KMS-11 (cell line): ENCODE measurements at regions not wholly inside any gene's neighbourhood (a gene's known extent, or its start where the extent isn't known, plus 50 kb on each side); places are given as distances from the start of the nearest gene placed in this dataset.
"Not testable (repeated sequence)": the region's sequence is repeated elsewhere in the genome, so short reads cannot be mapped to it uniquely, and the experiment has no call there.

Source experiments
- H2AFZ ChIP-seq: fragments of 200-600 bp; sonication (generic); 2 replicates; pipeline ENCODE4 v1.6.1; 2016; ENCODE audit warnings: antibody characterized with exemption, mixed run types, low read depth
- H3K27ac ChIP-seq: fragments of 200-600 bp; sonication (generic); 2 replicates; pipeline ENCODE4 v1.6.1; 2016; ENCODE audit warnings: mild to moderate bottlenecking, mixed run types
- H3K27me3 ChIP-seq: fragments of 200-600 bp; sonication (generic); 2 replicates; pipeline ENCODE4 v1.6.1; 2017; ENCODE audit warnings: mild to moderate bottlenecking, low read depth, mixed run types, moderate library complexity; ENCODE audit not compliant: insufficient read depth
- H3K36me3 ChIP-seq: fragments of 200-600 bp; sonication (generic); 2 replicates; pipeline ENCODE4 v1.6.1; 2017; ENCODE audit warnings: mild to moderate bottlenecking, mixed run types; ENCODE audit not compliant: insufficient read depth
- H3K4me1 ChIP-seq: fragments of 200-600 bp; sonication (generic); 2 replicates; pipeline ENCODE4 v1.6.1; 2016; ENCODE audit warnings: mild to moderate bottlenecking, low read depth, mixed run types; ENCODE audit not compliant: poor library complexity, severe bottlenecking
- H3K4me2 ChIP-seq: fragments of 200-600 bp; sonication (generic); 2 replicates; pipeline ENCODE4 v1.7.0; 2016; ENCODE audit warnings: mild to moderate bottlenecking, mixed run types
- H3K4me3 ChIP-seq: fragments of 200-600 bp; sonication (generic); IDR thresholded peaks from 2 replicates; pipeline ENCODE4 v1.6.1; 2017; ENCODE audit warnings: low read depth, low read length, mixed read lengths; ENCODE audit not compliant: insufficient read depth
- H3K79me2 ChIP-seq: fragments of 200-600 bp; sonication (generic); 2 replicates; pipeline ENCODE4 v1.6.1; 2016; ENCODE audit warnings: low read depth, mixed run types; ENCODE audit not compliant: insufficient read depth
- H3K9ac ChIP-seq: fragments of 200-600 bp; sonication (generic); 2 replicates; pipeline ENCODE4 v1.6.1; 2016; ENCODE audit warnings: mild to moderate bottlenecking, mixed run types
- H4K20me1 ChIP-seq: fragments of 200-600 bp; sonication (generic); 2 replicates; pipeline ENCODE4 v1.6.1; 2016; ENCODE audit warnings: mild to moderate bottlenecking, mixed run types; ENCODE audit not compliant: insufficient read depth

GRCh38 chr6:60473805-60474204, 1812.2 kb downstream of the KHDRBS2 start:
- not testable (repeated sequence) for H2AFZ ChIP-seq, H3K36me3 ChIP-seq, H3K27ac ChIP-seq, H3K9ac ChIP-seq, H4K20me1 ChIP-seq, H3K79me2 ChIP-seq, H3K27me3 ChIP-seq, H3K4me1 ChIP-seq, H3K4me2 ChIP-seq, H3K4me3 ChIP-seq

GRCh38 chr6:60471426-60471825, 1814.6 kb downstream of the KHDRBS2 start:
- not testable (repeated sequence) for H3K27me3 ChIP-seq, H2AFZ ChIP-seq, H3K36me3 ChIP-seq, H3K4me1 ChIP-seq, H3K79me2 ChIP-seq, H4K20me1 ChIP-seq, H3K9ac ChIP-seq, H3K4me3 ChIP-seq, H3K27ac ChIP-seq, H3K4me2 ChIP-seq

GRCh38 chr6:60450428-60450827, 1835.6 kb downstream of the KHDRBS2 start:
- not testable (repeated sequence) for H3K4me2 ChIP-seq, H3K27me3 ChIP-seq, H4K20me1 ChIP-seq, H3K4me3 ChIP-seq, H3K9ac ChIP-seq, H3K27ac ChIP-seq, H3K4me1 ChIP-seq, H2AFZ ChIP-seq, H3K79me2 ChIP-seq, H3K36me3 ChIP-seq

GRCh38 chr6:60444532-60444931, 1841.5 kb downstream of the KHDRBS2 start:
- H3K4me1 ChIP-seq = not testable (repeated sequence)

GRCh38 chr6:60439709-60440108, 1846.3 kb downstream of the KHDRBS2 start:
- H4K20me1 ChIP-seq, H3K27me3 ChIP-seq, H3K27ac ChIP-seq, H3K4me3 ChIP-seq, H2AFZ ChIP-seq, H3K4me2 ChIP-seq, H3K79me2 ChIP-seq, H3K9ac ChIP-seq, H3K36me3 ChIP-seq, H3K4me1 ChIP-seq: not testable (repeated sequence)

More at GRCh38 chr6:60444532-60444931, 1841.5 kb downstream of the KHDRBS2 start:
- H3K4me3 ChIP-seq, H4K20me1 ChIP-seq, H3K27me3 ChIP-seq, H3K27ac ChIP-seq, H2AFZ ChIP-seq, H3K9ac ChIP-seq, H3K79me2 ChIP-seq, H3K36me3 ChIP-seq, H3K4me2 ChIP-seq: not testable (repeated sequence)

- not testable (repeated sequence) for H3K27me3 ChIP-seq, H2AFZ ChIP-seq, H3K27ac ChIP-seq, H3K4me1 ChIP-seq, H3K36me3 ChIP-seq, H4K20me1 ChIP-seq, H3K4me2 ChIP-seq, H3K9ac ChIP-seq, H3K4me3 ChIP-seq, H3K79me2 ChIP-seq
Observed at GRCh38 chr6:60422691-60423090, 1863.3 kb downstream of the KHDRBS2 start.

- not testable (repeated sequence) for H3K27ac ChIP-seq, H3K79me2 ChIP-seq, H3K27me3 ChIP-seq, H2AFZ ChIP-seq, H3K4me3 ChIP-seq, H4K20me1 ChIP-seq, H3K4me1 ChIP-seq, H3K9ac ChIP-seq, H3K4me2 ChIP-seq, H3K36me3 ChIP-seq
Observed at GRCh38 chr6:60416118-60416517, 1869.9 kb downstream of the KHDRBS2 start.

- not testable (repeated sequence) for H3K27ac ChIP-seq, H3K79me2 ChIP-seq, H3K4me1 ChIP-seq, H4K20me1 ChIP-seq, H3K4me2 ChIP-seq, H2AFZ ChIP-seq, H3K4me3 ChIP-seq, H3K27me3 ChIP-seq, H3K9ac ChIP-seq, H3K36me3 ChIP-seq
Observed at GRCh38 chr6:60408747-60409146, 1877.3 kb downstream of the KHDRBS2 start.

GRCh38 chr6:60403268-60403667, 1882.8 kb downstream of the KHDRBS2 start:
- not testable (repeated sequence) for H3K4me3 ChIP-seq, H3K36me3 ChIP-seq, H3K27ac ChIP-seq, H3K9ac ChIP-seq, H2AFZ ChIP-seq, H3K4me2 ChIP-seq, H4K20me1 ChIP-seq, H3K79me2 ChIP-seq, H3K27me3 ChIP-seq, H3K4me1 ChIP-seq

GRCh38 chr6:60402490-60402889, 1883.5 kb downstream of the KHDRBS2 start:
- H3K4me1 ChIP-seq, H3K79me2 ChIP-seq, H3K4me3 ChIP-seq, H3K36me3 ChIP-seq, H3K4me2 ChIP-seq, H2AFZ ChIP-seq, H3K27ac ChIP-seq, H4K20me1 ChIP-seq, H3K9ac ChIP-seq, H3K27me3 ChIP-seq: not testable (repeated sequence)

- not testable (repeated sequence) for H3K4me3 ChIP-seq, H3K27ac ChIP-seq, H2AFZ ChIP-seq, H3K79me2 ChIP-seq, H3K4me1 ChIP-seq, H3K9ac ChIP-seq, H3K27me3 ChIP-seq, H3K36me3 ChIP-seq, H3K4me2 ChIP-seq, H4K20me1 ChIP-seq
Observed at GRCh38 chr6:60395261-60395660, 1890.8 kb downstream of the KHDRBS2 start.
